Embryonic facial prominence (tissue), 1 donor: ENCODE measurements at regions not wholly inside any gene's neighbourhood (a gene's known extent, or its start where the extent isn't known, plus 50 kb on each side); places are given as distances from the start of the nearest gene placed in this dataset.
"Not testable (repeated sequence)": the region's sequence is repeated elsewhere in the genome, so short reads cannot be mapped to it uniquely, and the experiment has no call there.

ENCODE experiments used
- DNase-seq: peaks from one replicate; pipeline ENCODE4 v3.0.0-alpha.2; 2016; ENCODE audit errors: extremely low spot score

- no peak for DNase-seq
These were observed 52.2 kb upstream of the PRL start for GRCh38 chr6:22349051-22349450.

GRCh38 chr6:22349528-22349927 is 52.7 kb upstream of the PRL start:
- no peak for DNase-seq

- DNase-seq = no peak
These were observed 53.3 kb upstream of the PRL start for GRCh38 chr6:22350109-22350508.

- DNase-seq = no peak
These were observed 56.3 kb upstream of the PRL start for GRCh38 chr6:22353101-22353500.

GRCh38 chr6:22356362-22356940 is 59.6 kb upstream of the PRL start:
- DNase-seq = no peak

- DNase-seq = no peak
These were observed 60.9 kb upstream of the PRL start for GRCh38 chr6:22357724-22358189.

- DNase-seq = no peak
These were observed 64.7 kb upstream of the PRL start for GRCh38 chr6:22361576-22361975.

- peak; percentile 56 for DNase-seq
These were observed 65.5 kb upstream of the PRL start for GRCh38 chr6:22362361-22362760.

- DNase-seq = no peak
These were observed 66.4 kb upstream of the PRL start for GRCh38 chr6:22363166-22363713.

GRCh38 chr6:22363714-22364239 is 66.9 kb upstream of the PRL start:
- DNase-seq = no peak

- DNase-seq = no peak
These were observed 67.5 kb upstream of the PRL start for GRCh38 chr6:22364306-22364705.

GRCh38 chr6:22366214-22366613 is 69.4 kb upstream of the PRL start:
- no peak for DNase-seq

- DNase-seq = no peak
These were observed 70.5 kb upstream of the PRL start for GRCh38 chr6:22367346-22367745.

GRCh38 chr6:22368794-22369193 is 72.0 kb upstream of the PRL start:
- no peak for DNase-seq

- no peak for DNase-seq
These were observed 76.1 kb upstream of the PRL start for GRCh38 chr6:22372922-22373321.

GRCh38 chr6:22374950-22375349 is 78.1 kb upstream of the PRL start:
- not testable (repeated sequence) for DNase-seq

GRCh38 chr6:22376293-22376692 is 79.5 kb upstream of the PRL start:
- not testable (repeated sequence) for DNase-seq

- DNase-seq = not testable (repeated sequence)
These were observed 81.7 kb upstream of the PRL start for GRCh38 chr6:22378536-22378935.

GRCh38 chr6:22380236-22380635 is 83.4 kb upstream of the PRL start:
- no peak for DNase-seq

- DNase-seq = no peak
These were observed 85.2 kb upstream of the PRL start for GRCh38 chr6:22381845-22382544.

- no peak for DNase-seq
These were observed 86.2 kb upstream of the PRL start for GRCh38 chr6:22383016-22383415.

GRCh38 chr6:22392711-22393110 is 95.9 kb upstream of the PRL start:
- DNase-seq = no peak

GRCh38 chr6:22394691-22395090 is 97.9 kb upstream of the PRL start:
- no peak for DNase-seq
